ENCODE measurements at regions not wholly inside any gene's neighbourhood (a gene's known extent, or its start where the extent isn't known, plus 50 kb on each side); places are given as distances from the start of the nearest gene placed in this dataset.

DNA sequence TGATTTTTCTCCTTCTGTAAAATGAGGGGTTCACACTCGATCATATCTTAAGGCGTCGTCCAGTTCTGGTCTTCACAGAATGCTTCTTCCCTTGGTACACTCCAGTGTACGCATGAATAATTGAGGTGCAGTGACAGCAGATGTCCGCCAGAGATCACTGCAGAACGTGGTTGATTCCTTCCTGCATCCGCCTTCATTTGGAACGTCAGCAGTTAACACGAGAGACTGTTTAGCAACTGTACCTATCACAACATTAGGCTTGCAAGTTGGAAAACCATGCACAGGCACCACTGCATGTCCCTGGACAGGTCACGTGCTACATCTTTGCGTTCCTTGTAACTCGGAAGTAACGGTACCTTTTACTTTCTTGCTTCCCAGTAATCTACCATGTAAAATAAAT is 66.0 kb upstream of the GEMIN8 start:
- TF ChIP-seq, protein P1, sequence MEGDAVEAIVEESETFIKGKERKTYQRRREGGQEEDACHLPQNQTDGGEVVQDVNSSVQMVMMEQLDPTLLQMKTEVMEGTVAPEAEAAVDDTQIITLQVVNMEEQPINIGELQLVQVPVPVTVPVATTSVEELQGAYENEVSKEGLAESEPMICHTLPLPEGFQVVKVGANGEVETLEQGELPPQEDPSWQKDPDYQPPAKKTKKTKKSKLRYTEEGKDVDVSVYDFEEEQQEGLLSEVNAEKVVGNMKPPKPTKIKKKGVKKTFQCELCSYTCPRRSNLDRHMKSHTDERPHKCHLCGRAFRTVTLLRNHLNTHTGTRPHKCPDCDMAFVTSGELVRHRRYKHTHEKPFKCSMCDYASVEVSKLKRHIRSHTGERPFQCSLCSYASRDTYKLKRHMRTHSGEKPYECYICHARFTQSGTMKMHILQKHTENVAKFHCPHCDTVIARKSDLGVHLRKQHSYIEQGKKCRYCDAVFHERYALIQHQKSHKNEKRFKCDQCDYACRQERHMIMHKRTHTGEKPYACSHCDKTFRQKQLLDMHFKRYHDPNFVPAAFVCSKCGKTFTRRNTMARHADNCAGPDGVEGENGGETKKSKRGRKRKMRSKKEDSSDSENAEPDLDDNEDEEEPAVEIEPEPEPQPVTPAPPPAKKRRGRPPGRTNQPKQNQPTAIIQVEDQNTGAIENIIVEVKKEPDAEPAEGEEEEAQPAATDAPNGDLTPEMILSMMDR (conservative IDR thresholded peaks at IDR 0.05; ENCODE audit: low read length) = peak; percentile 65
- no peak for TF ChIP-seq EZH2phosphoT487 (IDR thresholded peaks at IDR 0.05; ENCODE audit: borderline replicate concordance)

All from Loucy (cell line).